Smooth muscle cell (in vitro differentiated cells): ENCODE measurements at regions not wholly inside any gene's neighbourhood (a gene's known extent, or its start where the extent isn't known, plus 50 kb on each side); places are given as distances from the start of the nearest gene placed in this dataset.

ENCODE experiments used
- DNase-seq: peaks from one replicate; lab custom pipeline; 2025; ENCODE audit not compliant: unreplicated experiment; lab: John Stamatoyannopoulos, UW
- H2AFZ ChIP-seq: fragments of 200-600 bp; sonication (generic); 2 replicates; pipeline ENCODE4 v1.6.0; 2016; ENCODE audit warnings: antibody characterized with exemption, low read depth, mild to moderate bottlenecking
- H3F3A ChIP-seq: fragments of 200-600 bp; sonication (generic); 2 replicates; pipeline ENCODE4 v1.6.0; 2017; ENCODE audit warnings: antibody characterized with exemption, low read depth
- H3K27ac ChIP-seq: fragments of 200-600 bp; sonication (generic); 2 replicates; pipeline ENCODE4 v1.5.1; 2016; ENCODE audit warnings: low read depth, mild to moderate bottlenecking
- H3K27me3 ChIP-seq: fragments of 200-600 bp; sonication (generic); 2 replicates; pipeline ENCODE4 v1.6.1; 2016; ENCODE audit warnings: low read depth, mild to moderate bottlenecking
- H3K36me3 ChIP-seq: fragments of 200-600 bp; sonication (generic); 2 replicates; pipeline ENCODE4 v1.5.1; 2016; ENCODE audit warnings: low read depth
- H3K4me1 ChIP-seq: fragments of 200-600 bp; sonication (generic); 2 replicates; pipeline ENCODE4 v1.5.1; 2016; ENCODE audit warnings: low read depth
- H3K4me2 ChIP-seq: fragments of 200-600 bp; sonication (generic); 2 replicates; pipeline ENCODE4 v1.6.0; 2016; ENCODE audit warnings: mild to moderate bottlenecking
- H3K4me3 ChIP-seq: fragments of 200-600 bp; sonication (generic); 2 replicates; pipeline ENCODE4 v1.5.1; 2016; ENCODE audit warnings: mild to moderate bottlenecking
- H3K79me2 ChIP-seq: fragments of 200-600 bp; sonication (generic); 2 replicates; pipeline ENCODE4 v1.6.0; 2016; ENCODE audit warnings: low read depth, mild to moderate bottlenecking
- H3K9ac ChIP-seq: fragments of 200-600 bp; sonication (generic); 2 replicates; pipeline ENCODE4 v1.6.0; 2016; ENCODE audit warnings: low read depth
- H3K9me3 ChIP-seq: fragments of 200-600 bp; sonication (generic); replicated peaks from 2 replicates; pipeline ENCODE4 v1.5.1; 2016; ENCODE audit warnings: low read depth
- H4K20me1 ChIP-seq: fragments of 200-600 bp; sonication (generic); 2 replicates; pipeline ENCODE4 v1.6.0; 2016; ENCODE audit warnings: low read depth
- WGBS: methylation state at CpG from one replicate; pipeline ENCODE4 v1.1.7; 2016; ENCODE audit warnings: low lambda C conversion rate; 5-methylcytosine and 5-hydroxymethylcytosine counted together
- TF ChIP-seq, protein P1 (sequence below): fragments of 200-600 bp; sonication (generic); IDR thresholded peaks from 2 replicates; pipeline ENCODE4 v1.5.1; 2017; ENCODE audit warnings: borderline replicate concordance, mild to moderate bottlenecking, antibody characterized with exemption; ENCODE audit not compliant: insufficient read depth, poor library complexity, severe bottlenecking

DNA sequence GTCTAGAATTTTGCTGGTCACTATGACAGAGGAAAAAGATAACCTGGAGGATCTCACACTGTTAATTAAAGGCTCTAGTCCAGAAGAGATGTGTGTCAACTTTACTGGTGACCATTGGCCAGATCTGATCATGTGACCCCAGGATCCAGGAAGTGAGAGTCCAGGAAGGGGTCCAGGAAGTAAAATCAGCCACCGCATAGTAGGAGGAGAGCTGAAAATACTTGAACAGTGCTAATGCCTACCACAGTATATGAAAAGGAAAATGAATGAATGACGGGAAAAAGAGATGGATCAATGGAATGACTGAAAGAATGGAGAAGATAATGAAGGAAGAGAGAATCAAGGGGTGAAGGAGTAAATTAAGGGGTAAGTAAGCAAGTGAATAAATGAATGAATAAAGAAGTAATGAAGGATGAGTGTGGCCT lies 415.3 kb downstream of the RPS24 start:
- Histone ChIP-seq H3K9ac (no peak overlapping the region), H3K4me2 (no peak overlapping the region), H3K4me1 (peaks cover 4% of the 10 kb centered on the region), H2AFZ (no peak overlapping the region), H3K9me3 (no peaks in the 10 kb centered on the region), H3K36me3 (no peaks in the 10 kb centered on the region), H3K4me3 (no peak overlapping the region), H3K27ac (no peak overlapping the region), H3K27me3 (no peaks in the 10 kb centered on the region), H3K79me2 (no peaks in the 10 kb centered on the region), H4K20me1 (no peaks in the 10 kb centered on the region), H3F3A (no peaks in the 10 kb centered on the region)
- WGBS, result 92% methylated on average over 2 of the region's 2 CpGs
- TF ChIP-seq, protein P1, sequence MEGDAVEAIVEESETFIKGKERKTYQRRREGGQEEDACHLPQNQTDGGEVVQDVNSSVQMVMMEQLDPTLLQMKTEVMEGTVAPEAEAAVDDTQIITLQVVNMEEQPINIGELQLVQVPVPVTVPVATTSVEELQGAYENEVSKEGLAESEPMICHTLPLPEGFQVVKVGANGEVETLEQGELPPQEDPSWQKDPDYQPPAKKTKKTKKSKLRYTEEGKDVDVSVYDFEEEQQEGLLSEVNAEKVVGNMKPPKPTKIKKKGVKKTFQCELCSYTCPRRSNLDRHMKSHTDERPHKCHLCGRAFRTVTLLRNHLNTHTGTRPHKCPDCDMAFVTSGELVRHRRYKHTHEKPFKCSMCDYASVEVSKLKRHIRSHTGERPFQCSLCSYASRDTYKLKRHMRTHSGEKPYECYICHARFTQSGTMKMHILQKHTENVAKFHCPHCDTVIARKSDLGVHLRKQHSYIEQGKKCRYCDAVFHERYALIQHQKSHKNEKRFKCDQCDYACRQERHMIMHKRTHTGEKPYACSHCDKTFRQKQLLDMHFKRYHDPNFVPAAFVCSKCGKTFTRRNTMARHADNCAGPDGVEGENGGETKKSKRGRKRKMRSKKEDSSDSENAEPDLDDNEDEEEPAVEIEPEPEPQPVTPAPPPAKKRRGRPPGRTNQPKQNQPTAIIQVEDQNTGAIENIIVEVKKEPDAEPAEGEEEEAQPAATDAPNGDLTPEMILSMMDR, result no peak
- DNase-seq, result no peak

DNA sequence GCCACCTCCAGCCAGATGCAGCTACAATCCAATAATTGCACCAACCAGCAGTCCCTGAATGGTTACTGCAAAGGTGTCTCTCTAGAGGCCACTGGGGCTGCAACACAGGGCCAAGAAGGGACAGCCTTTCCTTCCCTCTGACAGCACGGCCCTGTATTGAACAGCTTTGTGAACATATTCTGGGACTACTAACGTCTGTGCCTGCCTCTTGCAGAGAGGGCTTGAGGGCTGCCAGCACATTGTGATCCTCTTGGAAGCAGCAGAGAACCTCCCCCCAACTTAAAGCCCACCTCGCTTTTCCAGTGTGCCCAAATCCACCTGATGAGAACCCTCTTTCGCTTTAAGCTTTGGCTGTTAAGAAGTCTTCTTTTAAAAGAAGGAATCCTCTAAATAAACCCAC lies 415.9 kb downstream of the RPS24 start:
- H3K79me2 ChIP-seq, result no peaks in the 10 kb centered on the region

DNA sequence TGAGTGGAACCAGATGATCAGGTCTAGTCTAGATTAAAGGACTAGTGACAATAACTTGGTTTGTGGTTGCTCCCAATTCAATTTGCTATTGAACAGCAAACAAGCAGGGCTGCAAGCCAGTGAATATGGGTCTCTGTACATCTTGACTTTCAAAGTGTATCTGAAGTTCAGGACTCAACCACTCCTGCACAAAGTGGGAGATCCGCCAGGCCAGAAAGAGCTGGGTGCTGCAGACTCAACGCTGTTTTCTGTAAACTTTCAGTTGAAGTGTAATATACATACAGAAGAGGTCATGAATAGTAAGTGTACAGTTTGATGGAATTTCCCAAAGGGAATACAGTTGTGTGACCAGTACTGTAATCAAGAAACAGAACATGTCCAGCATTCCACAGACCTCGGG lies 416.6 kb downstream of the RPS24 start:
- H3K4me2 ChIP-seq, result no peak overlapping the region
- H3K9ac ChIP-seq, result no peak overlapping the region
- WGBS, result 49% methylated on average over 3 of the region's 3 CpGs
- H3K79me2 ChIP-seq, result no peaks in the 10 kb centered on the region
- H3F3A ChIP-seq, result no peaks in the 10 kb centered on the region
- peaks cover 4% of the 10 kb centered on the region for H3K4me1 ChIP-seq
- H4K20me1 ChIP-seq, result no peaks in the 10 kb centered on the region
- no peak for DNase-seq
- no peaks in the 10 kb centered on the region for H3K27me3 ChIP-seq
- no peak overlapping the region for H2AFZ ChIP-seq
- H3K4me3 ChIP-seq, result no peak overlapping the region
- TF ChIP-seq, protein P1, result no peak
- H3K27ac ChIP-seq, result no peak overlapping the region
- no peaks in the 10 kb centered on the region for H3K36me3 ChIP-seq
- H3K9me3 ChIP-seq, result no peaks in the 10 kb centered on the region

More for the DNA sequence above, 415.9 kb downstream of the RPS24 start:
- Histone ChIP-seq H3K9me3 (no peaks in the 10 kb centered on the region), H3K27ac (no peak overlapping the region), H3K9ac (no peak overlapping the region), H3F3A (no peaks in the 10 kb centered on the region), H3K4me3 (no peak overlapping the region), H3K36me3 (no peaks in the 10 kb centered on the region), H4K20me1 (no peaks in the 10 kb centered on the region), H2AFZ (no peak overlapping the region), H3K4me1 (peaks cover 4% of the 10 kb centered on the region), H3K27me3 (no peaks in the 10 kb centered on the region), H3K4me2 (no peak overlapping the region)
- TF ChIP-seq, protein P1, result no peak
- DNase-seq, result no peak
- 92% methylated on average over 4 of the region's 4 CpGs for WGBS

GRCh38 chr10:78450807-78451485 lies 417.3 kb downstream of the RPS24 start:
- 42% methylated on average over 6 of the region's 6 CpGs for WGBS
- peak overlapping the region; percentile 16 for H3K4me2 ChIP-seq
- H3F3A ChIP-seq, result no peaks in the 10 kb centered on the region
- no peak overlapping the region for H2AFZ ChIP-seq
- H3K27ac ChIP-seq, result no peak overlapping the region
- no peaks in the 10 kb centered on the region for H3K9me3 ChIP-seq
- H3K9ac ChIP-seq, result no peak overlapping the region
- TF ChIP-seq, protein P1, result no peak
- no peaks in the 10 kb centered on the region for H3K79me2 ChIP-seq
- no peaks in the 10 kb centered on the region for H3K36me3 ChIP-seq
- no peak for DNase-seq
- H3K4me3 ChIP-seq, result no peak overlapping the region
- peaks cover 4% of the 10 kb centered on the region for H3K4me1 ChIP-seq
- H3K27me3 ChIP-seq, result no peaks in the 10 kb centered on the region
- H4K20me1 ChIP-seq, result no peaks in the 10 kb centered on the region
